GM23248 (cell line): ENCODE measurements at regions not wholly inside any gene's neighbourhood (a gene's known extent, or its start where the extent isn't known, plus 50 kb on each side); places are given as distances from the start of the nearest gene placed in this dataset.

Source experiments
- DNase-seq: peaks from one replicate; pipeline ENCODE4 v3.0.0-alpha.2; 2015
- H2AFZ ChIP-seq: fragments of 200-600 bp; sonication (generic); 2 replicates; pipeline ENCODE4 v1.6.1; 2016; ENCODE audit warnings: antibody characterized with exemption
- H3F3A ChIP-seq: fragments of 200-600 bp; sonication (generic); 2 replicates; pipeline ENCODE4 v1.6.1; 2016; ENCODE audit warnings: mild to moderate bottlenecking, antibody characterized with exemption, mixed run types; ENCODE audit not compliant: insufficient read depth
- H3K27ac ChIP-seq: fragments of 200-600 bp; sonication (generic); 2 replicates; pipeline ENCODE4 v1.5.1; 2016; ENCODE audit warnings: mild to moderate bottlenecking
- H3K27me3 ChIP-seq: fragments of 200-600 bp; sonication (generic); replicated peaks from 2 replicates; pipeline ENCODE4 v1.6.1; 2016; ENCODE audit warnings: mild to moderate bottlenecking; ENCODE audit not compliant: insufficient read depth
- H3K36me3 ChIP-seq: fragments of 200-600 bp; sonication (generic); 2 replicates; pipeline ENCODE4 v1.6.1; 2016; ENCODE audit warnings: low read depth, mild to moderate bottlenecking
- H3K4me1 ChIP-seq: fragments of 200-600 bp; sonication (generic); 2 replicates; pipeline ENCODE4 v1.6.1; 2016; ENCODE audit warnings: mild to moderate bottlenecking; ENCODE audit not compliant: insufficient read depth
- H3K4me2 ChIP-seq: fragments of 200-600 bp; sonication (generic); one replicate; pipeline ENCODE4 v1.6.1; 2016; ENCODE audit warnings: mild to moderate bottlenecking; ENCODE audit not compliant: unreplicated experiment
- H3K4me3 ChIP-seq: fragments of 200-600 bp; sonication (generic); 2 replicates; pipeline ENCODE4 v1.5.1; 2016; ENCODE audit warnings: mild to moderate bottlenecking
- H3K79me2 ChIP-seq: fragments of 200-600 bp; sonication (generic); 2 replicates; pipeline ENCODE4 v1.6.1; 2016; ENCODE audit warnings: mild to moderate bottlenecking; ENCODE audit not compliant: insufficient read depth
- H3K9ac ChIP-seq: fragments of 200-600 bp; sonication (generic); 2 replicates; pipeline ENCODE4 v1.6.1; 2016; ENCODE audit warnings: mild to moderate bottlenecking
- H3K9me2 ChIP-seq: fragments of 200-600 bp; sonication (generic); 2 replicates; pipeline ENCODE4 v1.6.1; 2016; ENCODE audit warnings: mixed run types, mild to moderate bottlenecking, moderate library complexity; ENCODE audit not compliant: insufficient read depth
- H3K9me3 ChIP-seq: fragments of 200-600 bp; sonication (generic); one replicate; pipeline ENCODE4 v1.6.1; 2017; ENCODE audit warnings: low read depth
- H4K20me1 ChIP-seq: fragments of 200-600 bp; sonication (generic); 2 replicates; pipeline ENCODE4 v1.6.0; 2016; ENCODE audit not compliant: insufficient read depth
- EZH2 ChIP-seq: fragments of 200-600 bp; sonication (generic); IDR thresholded peaks from 2 replicates; pipeline ENCODE4 v1.6.1; 2018; ENCODE audit warnings: antibody characterized with exemption, mild to moderate bottlenecking; ENCODE audit not compliant: insufficient read depth, poor library complexity, severe bottlenecking
- EZH2phosphoT487 ChIP-seq: fragments of 200-600 bp; sonication (generic); IDR thresholded peaks from 2 replicates; pipeline ENCODE4 v1.6.1; 2018; ENCODE audit warnings: antibody characterized with exemption, moderate library complexity, mild to moderate bottlenecking, low read depth; ENCODE audit not compliant: insufficient read depth
- WGBS, 2 experiments: methylation state at CpG; one replicate each; pipeline ENCODE4 v1.1.6; 2015 to 2017; ENCODE audit warnings: low lambda C conversion rate in 2 of 2, low coverage in 1 of 2; ENCODE audit errors: missing lambda C conversion rate in 2 of 2; 5-methylcytosine and 5-hydroxymethylcytosine counted together
- in situ Hi-C: fragments of 300-500 bp; cut with MboI; formaldehyde crosslinking; loops from 2 replicates; pipeline ENCODE4 v1.15.0; 2020

DNA sequence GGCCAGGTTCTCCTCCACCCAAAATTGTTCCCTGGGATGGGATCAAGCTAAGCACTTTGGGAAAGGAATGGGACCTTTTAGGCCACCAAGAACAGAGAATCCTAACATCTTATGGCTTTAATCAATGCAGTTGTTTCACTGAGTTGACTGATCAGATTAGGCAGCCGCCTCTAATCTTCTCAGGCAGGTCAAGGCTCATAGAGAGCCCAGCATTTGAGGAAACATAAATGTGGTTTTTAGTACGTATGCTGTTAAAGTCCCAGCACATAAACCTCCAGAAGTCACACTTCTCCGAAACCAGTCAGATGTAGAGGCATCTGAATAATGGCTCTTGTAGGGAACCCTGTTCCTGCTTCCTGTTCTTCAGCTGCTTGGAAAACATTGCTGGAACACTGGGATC, 99.5 kb upstream of the RMDN2 start:
- Histone ChIP-seq H2AFZ (no peak overlapping the region), H3K4me3 (no peak overlapping the region), H3K27me3 (no peaks in the 10 kb centered on the region), H3K4me2 (no peak overlapping the region), H3K9me3 (no peaks in the 10 kb centered on the region), H3K36me3 (no peaks in the 10 kb centered on the region), H3F3A (peaks cover 42% of the 10 kb centered on the region), H3K4me1 (peaks cover 56% of the 10 kb centered on the region), H4K20me1 (no peaks in the 10 kb centered on the region), H3K79me2 (no peaks in the 10 kb centered on the region), H3K27ac (no peak overlapping the region), H3K9ac (no peak overlapping the region), H3K9me2 (no peaks in the 10 kb centered on the region)
- in situ Hi-C loops = loop anchor here (25.0 kb wide), 1 partner anchor 413 kb away; no protein-coding TSS in a partner anchor
- 56 to 68% methylated on average over 3 of the region's 3 CpGs for WGBS, 2 experiments
- TF ChIP-seq EZH2phosphoT487 = no peak
- no peak for TF ChIP-seq EZH2
- no peak for DNase-seq

DNA sequence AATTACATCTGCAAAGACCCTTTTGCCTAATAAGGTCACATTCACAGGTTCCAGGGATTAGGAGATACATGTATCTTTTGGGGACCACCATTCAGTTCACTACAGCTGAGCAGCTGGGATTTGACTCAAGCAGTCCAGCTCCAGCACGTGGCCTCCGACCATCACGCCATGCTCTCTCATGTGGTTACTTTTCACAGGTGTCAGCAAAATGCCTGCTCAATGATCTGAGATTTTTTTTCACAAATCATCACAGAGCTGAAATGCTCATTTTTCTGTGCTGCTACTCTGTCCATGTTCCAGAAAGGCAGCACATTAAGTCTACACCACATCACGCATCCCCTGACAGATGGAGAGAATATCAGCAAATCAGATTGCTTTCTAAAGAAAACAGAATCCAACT, 98.5 kb upstream of the RMDN2 start:
- Histone ChIP-seq H3K4me1 (peaks cover 50% of the 10 kb centered on the region), H3K27ac (no peak overlapping the region; the same call in 1 of the 2 replicates), H3K36me3 (no peaks in the 10 kb centered on the region), H3K27me3 (no peaks in the 10 kb centered on the region), H3K79me2 (no peaks in the 10 kb centered on the region), H3K9ac (no peak overlapping the region), H3K4me3 (no peak overlapping the region), H3K9me2 (no peaks in the 10 kb centered on the region), H3K4me2 (peak overlapping the region; percentile 76), H3K9me3 (no peaks in the 10 kb centered on the region), H2AFZ (no peak overlapping the region), H3F3A (peaks cover 36% of the 10 kb centered on the region), H4K20me1 (no peaks in the 10 kb centered on the region)
- DNase-seq = no peak
- 93 to 95% methylated on average over 4 of the region's 4 CpGs for WGBS, 2 experiments
- in situ Hi-C loops = loop anchor here (25.0 kb wide), 1 partner anchor 414 kb away; no protein-coding TSS in a partner anchor
- no peak for TF ChIP-seq EZH2phosphoT487
- no peak for TF ChIP-seq EZH2

- Histone ChIP-seq H3K79me2 (no peaks in the 10 kb centered on the region), H3K4me1 (peaks cover 48% of the 10 kb centered on the region), H3K4me2 (peak overlapping the region; percentile 76), H3K36me3 (no peaks in the 10 kb centered on the region), H2AFZ (peak overlapping the region; percentile 62), H3K9ac (peak overlapping the region; percentile 71), H3K4me3 (no peak overlapping the region), H3K9me3 (no peaks in the 10 kb centered on the region), H3K27ac (peak overlapping the region; percentile 97), H3F3A (peaks cover 36% of the 10 kb centered on the region), H4K20me1 (no peaks in the 10 kb centered on the region), H3K9me2 (no peaks in the 10 kb centered on the region), H3K27me3 (no peaks in the 10 kb centered on the region)
- peak; percentile 40 for DNase-seq
- 15 to 21% methylated on average over 7 of the region's 7 CpGs for WGBS, 2 experiments
- in situ Hi-C loops = loop anchor here (25.0 kb wide), 1 partner anchor 415 kb away; no protein-coding TSS in a partner anchor
- TF ChIP-seq EZH2phosphoT487 (no peak), EZH2 (no peak)
Observed at GRCh38 chr2:37827455-37827854, 97.6 kb upstream of the RMDN2 start.

- no peaks in the 10 kb centered on the region for H3K9me2 ChIP-seq
- peak overlapping the region; percentile 76 for H3K4me2 ChIP-seq
- H2AFZ ChIP-seq = peak overlapping the region; percentile 62
- peaks cover 48% of the 10 kb centered on the region for H3K4me1 ChIP-seq
- peak overlapping the region; percentile 71 for H3K9ac ChIP-seq
- TF ChIP-seq EZH2phosphoT487 (no peak), EZH2 (no peak)
- H3K27me3 ChIP-seq = no peaks in the 10 kb centered on the region
- no peaks in the 10 kb centered on the region for H3K9me3 ChIP-seq
- H3K79me2 ChIP-seq = no peaks in the 10 kb centered on the region
- peaks cover 32% of the 10 kb centered on the region for H3F3A ChIP-seq
- 18 to 30% methylated on average over 6 of the region's 6 CpGs for WGBS, 2 experiments
- no peaks in the 10 kb centered on the region for H3K36me3 ChIP-seq
- H3K27ac ChIP-seq = peak overlapping the region; percentile 97
- H4K20me1 ChIP-seq = no peaks in the 10 kb centered on the region
- peak; percentile 74 for DNase-seq
- H3K4me3 ChIP-seq = peak overlapping the region; percentile 21; the same call in 1 of the 2 replicates
- in situ Hi-C loops = loop anchor here (25.0 kb wide), 1 partner anchor 416 kb away; no protein-coding TSS in a partner anchor
Observed at GRCh38 chr2:37827911-37828511, 97.1 kb upstream of the RMDN2 start.
